Stomach (tissue), 4 donors: ENCODE measurements at regions not wholly inside any gene's neighbourhood (a gene's known extent, or its start where the extent isn't known, plus 50 kb on each side); places are given as distances from the start of the nearest gene placed in this dataset.

Experiments
- POLR2AphosphoS5 ChIP-seq, 3 donors: sonication (generic); formaldehyde crosslinking; IDR thresholded peaks; one replicate each; pipeline ENCODE4 v1.6.1; 2016; ENCODE audit warnings: antibody characterized with exemption in 3 of 3
- TF ChIP-seq, protein P1 (sequence below), 7 experiments: fragments of 450-650 bp in 4 of 7; fragments of 200-600 bp in 3 of 7; sonication (generic) in 3 of 7; IDR thresholded peaks; one replicate each; pipeline ENCODE4 v1.5.1; 2016 to 2019; ENCODE audit warnings: antibody characterized with exemption in 7 of 7, control low read depth in 2 of 7, mild to moderate bottlenecking in 1 of 7

DNA sequence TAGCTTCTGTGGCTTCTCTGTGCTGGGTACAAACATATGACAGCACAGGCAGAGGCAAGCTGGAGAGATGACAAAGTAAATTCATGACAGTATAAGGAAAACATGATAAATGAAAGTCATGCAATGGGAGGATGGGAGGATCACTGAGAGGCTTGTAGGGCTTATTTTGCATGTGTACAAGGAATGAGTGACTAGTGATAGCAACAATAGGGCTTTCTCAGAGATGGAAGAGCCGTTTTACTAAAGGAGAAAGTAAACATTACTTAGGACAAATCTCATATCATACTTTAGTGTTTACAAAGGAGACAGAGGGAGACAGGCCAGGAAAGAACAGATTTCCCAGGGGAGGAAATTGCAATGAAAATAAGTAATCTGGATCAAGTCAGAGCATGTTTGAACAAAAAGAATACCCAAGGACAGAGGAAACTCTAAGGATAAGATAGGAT lies 82.5 kb upstream of the RBMS1 start:
- TF ChIP-seq POLR2AphosphoS5 (IDR thresholded peaks at IDR 0.05), result no peak
- TF ChIP-seq, protein P1, sequence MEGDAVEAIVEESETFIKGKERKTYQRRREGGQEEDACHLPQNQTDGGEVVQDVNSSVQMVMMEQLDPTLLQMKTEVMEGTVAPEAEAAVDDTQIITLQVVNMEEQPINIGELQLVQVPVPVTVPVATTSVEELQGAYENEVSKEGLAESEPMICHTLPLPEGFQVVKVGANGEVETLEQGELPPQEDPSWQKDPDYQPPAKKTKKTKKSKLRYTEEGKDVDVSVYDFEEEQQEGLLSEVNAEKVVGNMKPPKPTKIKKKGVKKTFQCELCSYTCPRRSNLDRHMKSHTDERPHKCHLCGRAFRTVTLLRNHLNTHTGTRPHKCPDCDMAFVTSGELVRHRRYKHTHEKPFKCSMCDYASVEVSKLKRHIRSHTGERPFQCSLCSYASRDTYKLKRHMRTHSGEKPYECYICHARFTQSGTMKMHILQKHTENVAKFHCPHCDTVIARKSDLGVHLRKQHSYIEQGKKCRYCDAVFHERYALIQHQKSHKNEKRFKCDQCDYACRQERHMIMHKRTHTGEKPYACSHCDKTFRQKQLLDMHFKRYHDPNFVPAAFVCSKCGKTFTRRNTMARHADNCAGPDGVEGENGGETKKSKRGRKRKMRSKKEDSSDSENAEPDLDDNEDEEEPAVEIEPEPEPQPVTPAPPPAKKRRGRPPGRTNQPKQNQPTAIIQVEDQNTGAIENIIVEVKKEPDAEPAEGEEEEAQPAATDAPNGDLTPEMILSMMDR (IDR thresholded peaks at IDR 0.05), result no peak
